ENCODE measurements at regions not wholly inside any gene's neighbourhood (a gene's known extent, or its start where the extent isn't known, plus 50 kb on each side); places are given as distances from the start of the nearest gene placed in this dataset.
A peak's percentile ranks its signal among the peaks of the same experiment; 100 is the strongest.

DNA sequence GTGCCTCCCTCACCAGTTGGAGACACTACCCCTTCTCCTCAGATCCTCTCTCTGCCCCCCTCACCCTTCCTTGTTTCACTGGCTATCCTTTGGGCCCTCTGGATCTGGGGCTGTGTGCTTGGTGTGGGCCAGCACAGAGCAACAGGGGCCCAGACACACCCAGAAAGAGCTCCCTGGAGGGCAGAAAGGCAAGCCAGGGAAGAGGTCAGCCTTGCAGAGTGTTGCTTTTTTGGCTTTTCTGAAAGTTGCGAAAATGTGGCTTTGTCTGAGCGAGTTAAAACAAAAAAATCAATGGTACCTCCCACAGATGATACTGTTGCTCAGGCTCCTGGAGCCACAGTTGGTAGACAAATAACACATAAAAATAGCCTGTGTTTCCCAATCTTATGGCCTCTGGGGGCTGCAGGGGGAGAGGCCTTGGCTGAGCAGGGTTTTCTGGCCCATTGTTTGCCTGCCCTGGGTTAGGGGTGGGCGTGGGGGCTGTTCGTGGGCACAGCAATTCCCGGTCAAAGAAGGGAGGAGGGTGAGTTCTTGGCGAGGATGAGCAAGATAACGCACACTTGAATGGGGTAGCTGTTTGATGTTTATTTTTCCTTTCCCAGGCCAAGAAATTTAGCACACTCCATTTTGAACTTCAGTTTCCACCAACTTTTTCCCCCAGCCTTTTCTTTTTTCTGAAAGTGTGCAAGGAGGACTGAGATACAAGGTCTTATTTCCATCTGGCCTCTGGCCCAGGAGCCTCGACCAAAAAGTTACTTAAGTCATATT is 167.0 kb upstream of the HAAO start:
- no peaks in the 10 kb centered on the region for H3K36me3 ChIP-seq (ENCODE audit: control insufficient read depth in 2 of 2, insufficient read depth in 2 of 2, low read length in 2 of 2)
- H3K9ac ChIP-seq (ENCODE audit: low read depth in 1 of 2, low read length in 2 of 2): no peak overlapping the region
- peak overlapping the region; percentile 32 to 48 for H3K27ac ChIP-seq (ENCODE audit: low read depth in 2 of 2, low read length in 2 of 2)
- no peaks in the 10 kb centered on the region for H3K9me3 ChIP-seq (ENCODE audit: control insufficient read depth in 2 of 2, low read length in 2 of 2)
- H3K27me3 ChIP-seq (ENCODE audit: control insufficient read depth in 2 of 2, insufficient read depth in 2 of 2, low read length in 2 of 2): no peaks in the 10 kb centered on the region
- peaks cover 18 to 23% of the 10 kb centered on the region in 2 donors for H3K4me1 ChIP-seq (ENCODE audit: control insufficient read depth in 2 of 2, insufficient read depth in 2 of 2, low read length in 2 of 2)
- no peak overlapping the region for H3K4me3 ChIP-seq (ENCODE audit: low read length in 2 of 2)

DNA sequence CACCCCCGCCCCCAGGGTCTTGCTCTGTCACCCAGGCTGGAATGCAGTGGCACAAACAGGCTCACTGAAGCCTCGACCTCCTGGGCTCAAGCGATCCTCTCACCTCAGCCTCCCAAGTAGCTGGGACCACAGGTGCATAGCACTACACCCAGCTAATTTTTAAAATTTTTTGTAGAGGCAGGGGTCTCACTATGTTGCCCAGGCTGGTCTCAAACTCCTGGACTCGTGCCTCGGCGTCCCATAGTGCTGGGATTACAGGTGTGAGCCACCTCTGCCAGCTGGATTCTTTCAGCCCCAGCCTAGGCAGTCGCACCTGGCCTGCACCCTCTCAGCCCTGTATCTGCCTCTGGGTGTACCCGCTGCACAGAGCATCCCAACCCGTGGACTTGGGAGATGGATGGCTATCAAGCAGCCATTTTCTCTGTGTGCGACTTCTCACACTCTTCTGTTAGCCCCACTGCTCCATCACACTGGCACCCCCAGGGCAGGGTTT is 166.4 kb upstream of the HAAO start:
- Histone ChIP-seq H3K9me3 (ENCODE audit: control insufficient read depth in 2 of 2, low read length in 2 of 2) (no peaks in the 10 kb centered on the region), H3K27ac (ENCODE audit: low read depth in 2 of 2, low read length in 2 of 2) (peak overlapping the region; percentile 32 to 48), H3K27me3 (ENCODE audit: control insufficient read depth in 2 of 2, insufficient read depth in 2 of 2, low read length in 2 of 2) (no peaks in the 10 kb centered on the region), H3K4me3 (ENCODE audit: low read length in 2 of 2) (no peak overlapping the region), H3K4me1 (ENCODE audit: control insufficient read depth in 2 of 2, insufficient read depth in 2 of 2, low read length in 2 of 2) (peaks cover 22 to 26% of the 10 kb centered on the region in 2 donors), H3K36me3 (ENCODE audit: control insufficient read depth in 2 of 2, insufficient read depth in 2 of 2, low read length in 2 of 2) (no peaks in the 10 kb centered on the region), H3K9ac (ENCODE audit: low read depth in 1 of 2, low read length in 2 of 2) (no peak overlapping the region)

DNA sequence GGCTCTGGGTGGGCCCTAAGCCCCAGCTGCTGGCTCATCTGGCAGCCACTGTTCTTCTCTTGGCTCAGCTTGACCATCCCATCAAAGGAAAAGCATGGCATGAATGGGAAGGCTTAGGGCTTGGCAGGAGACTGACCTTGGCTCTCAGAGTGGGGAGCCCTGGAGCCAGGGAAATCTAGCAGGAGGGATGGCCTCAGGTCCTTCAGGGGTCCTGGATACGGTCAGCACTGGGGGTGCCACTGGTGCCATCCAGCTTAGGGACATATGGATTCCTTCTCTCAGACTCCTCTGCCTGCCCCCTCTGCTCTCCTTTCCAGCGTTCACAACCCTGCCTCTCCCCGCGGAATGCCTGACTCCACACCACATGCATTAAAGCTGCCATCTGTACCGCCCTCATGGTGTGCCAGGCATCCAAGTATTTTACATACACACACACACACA is 165.5 kb upstream of the HAAO start:
- Histone ChIP-seq H3K27ac (ENCODE audit: low read depth in 2 of 2, low read length in 2 of 2) (no peak overlapping the region), H3K4me1 (ENCODE audit: control insufficient read depth in 2 of 2, insufficient read depth in 2 of 2, low read length in 2 of 2) (peaks cover 22 to 28% of the 10 kb centered on the region in 2 donors)

DNA sequence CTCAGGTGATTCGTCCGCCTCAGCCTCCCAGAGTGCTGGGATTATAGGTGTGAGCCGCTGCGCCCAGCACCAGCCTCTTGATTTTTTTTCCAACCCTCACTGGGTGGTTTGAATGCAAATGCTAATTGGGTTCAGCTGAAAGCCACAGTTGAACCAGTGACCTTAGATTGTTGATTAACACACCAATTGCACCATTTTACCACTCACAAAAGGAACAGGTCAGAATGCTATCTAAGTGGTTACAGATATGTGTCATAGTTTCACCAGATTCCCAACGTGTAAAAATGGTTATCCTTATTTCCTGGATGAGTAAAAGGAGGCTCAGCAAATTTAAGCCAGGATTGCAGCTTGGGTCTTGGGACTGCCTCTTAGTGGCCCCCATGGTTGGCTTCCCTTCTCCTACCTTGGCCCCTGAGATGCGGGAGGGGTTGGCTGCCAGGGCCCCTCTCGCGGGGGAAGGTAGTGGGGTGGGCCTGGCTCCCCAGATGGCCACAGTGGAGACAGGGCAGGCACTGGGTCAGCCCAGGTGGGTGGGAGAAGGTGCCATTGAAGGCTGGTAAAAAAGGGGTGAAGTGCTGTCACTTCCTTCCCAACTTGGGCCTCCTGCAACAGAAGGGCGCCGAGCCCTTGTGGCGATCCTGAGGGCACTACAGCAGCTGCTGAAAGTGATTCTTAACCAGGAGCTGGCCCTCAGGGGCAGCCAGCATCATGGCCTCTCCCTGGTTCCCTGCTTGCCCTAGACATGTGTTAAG is 164.9 kb upstream of the HAAO start:
- H3K4me1 ChIP-seq (ENCODE audit: control insufficient read depth in 2 of 2, insufficient read depth in 2 of 2, low read length in 2 of 2): peaks cover 16 to 30% of the 10 kb centered on the region in 2 donors
- H3K9me3 ChIP-seq (ENCODE audit: control insufficient read depth in 2 of 2, low read length in 2 of 2): no peaks in the 10 kb centered on the region
- no peaks in the 10 kb centered on the region for H3K27me3 ChIP-seq (ENCODE audit: control insufficient read depth in 2 of 2, insufficient read depth in 2 of 2, low read length in 2 of 2)
- H3K9ac ChIP-seq (ENCODE audit: low read depth in 1 of 2, low read length in 2 of 2): no peak overlapping the region
- H3K4me3 ChIP-seq (ENCODE audit: low read length in 2 of 2): no peak overlapping the region
- H3K27ac ChIP-seq (ENCODE audit: low read depth in 2 of 2, low read length in 2 of 2): peak overlapping the region in 1 of 2 donors; percentile 24
- H3K36me3 ChIP-seq (ENCODE audit: control insufficient read depth in 2 of 2, insufficient read depth in 2 of 2, low read length in 2 of 2): no peaks in the 10 kb centered on the region

More for the DNA sequence above, 165.5 kb upstream of the HAAO start:
- Histone ChIP-seq H3K9ac (ENCODE audit: low read depth in 1 of 2, low read length in 2 of 2) (no peak overlapping the region), H3K36me3 (ENCODE audit: control insufficient read depth in 2 of 2, insufficient read depth in 2 of 2, low read length in 2 of 2) (no peaks in the 10 kb centered on the region), H3K4me3 (ENCODE audit: low read length in 2 of 2) (no peak overlapping the region), H3K9me3 (ENCODE audit: control insufficient read depth in 2 of 2, low read length in 2 of 2) (no peaks in the 10 kb centered on the region), H3K27me3 (ENCODE audit: control insufficient read depth in 2 of 2, insufficient read depth in 2 of 2, low read length in 2 of 2) (no peaks in the 10 kb centered on the region)

DNA sequence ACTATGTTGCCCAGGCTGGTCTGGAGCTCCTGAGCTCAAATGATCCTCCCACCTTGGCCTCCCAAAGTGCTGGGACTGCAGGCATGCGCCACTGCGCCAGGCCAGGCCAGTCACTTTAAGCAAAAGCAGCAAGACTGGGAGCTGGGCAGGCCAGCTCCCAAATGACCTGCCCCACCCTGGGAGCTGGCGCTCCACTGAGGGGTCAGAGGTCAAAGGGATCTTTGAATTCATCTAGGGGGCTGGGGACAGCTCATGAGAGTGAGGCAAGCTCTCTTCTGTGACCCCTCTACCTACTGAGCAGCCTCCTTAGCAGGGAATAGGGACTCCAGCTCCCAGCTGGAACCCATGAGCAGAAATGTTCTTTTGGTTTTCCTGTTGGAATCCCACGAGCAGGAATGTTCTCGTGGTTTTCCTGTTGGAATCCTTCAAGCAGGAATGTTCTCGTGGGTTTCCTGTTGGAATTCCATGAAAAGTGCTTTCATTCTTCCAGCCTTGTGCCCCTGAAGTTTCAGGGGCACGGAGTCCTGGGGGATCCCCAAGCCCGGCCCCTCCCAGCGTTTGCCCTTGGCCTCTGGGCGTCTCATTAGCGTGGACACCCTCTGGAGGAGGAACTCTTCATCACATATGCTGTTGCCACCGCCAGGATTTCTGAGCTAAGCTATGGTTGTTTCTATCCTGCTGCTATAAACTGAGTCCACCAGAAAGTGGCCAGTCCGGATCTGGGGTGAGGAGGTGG is 162.0 kb upstream of the HAAO start:
- no peaks in the 10 kb centered on the region for H3K27me3 ChIP-seq (ENCODE audit: control insufficient read depth in 2 of 2, insufficient read depth in 2 of 2, low read length in 2 of 2)
- peaks cover 4 to 19% of the 10 kb centered on the region in 2 donors for H3K4me1 ChIP-seq (ENCODE audit: control insufficient read depth in 2 of 2, insufficient read depth in 2 of 2, low read length in 2 of 2)
- H3K4me3 ChIP-seq (ENCODE audit: low read length in 2 of 2): no peak overlapping the region
- no peak overlapping the region for H3K9ac ChIP-seq (ENCODE audit: low read depth in 1 of 2, low read length in 2 of 2)
- H3K9me3 ChIP-seq (ENCODE audit: control insufficient read depth in 2 of 2, low read length in 2 of 2): no peaks in the 10 kb centered on the region
- H3K27ac ChIP-seq (ENCODE audit: low read depth in 2 of 2, low read length in 2 of 2): peak overlapping the region in 1 of 2 donors; percentile 4
- no peaks in the 10 kb centered on the region for H3K36me3 ChIP-seq (ENCODE audit: control insufficient read depth in 2 of 2, insufficient read depth in 2 of 2, low read length in 2 of 2)

DNA sequence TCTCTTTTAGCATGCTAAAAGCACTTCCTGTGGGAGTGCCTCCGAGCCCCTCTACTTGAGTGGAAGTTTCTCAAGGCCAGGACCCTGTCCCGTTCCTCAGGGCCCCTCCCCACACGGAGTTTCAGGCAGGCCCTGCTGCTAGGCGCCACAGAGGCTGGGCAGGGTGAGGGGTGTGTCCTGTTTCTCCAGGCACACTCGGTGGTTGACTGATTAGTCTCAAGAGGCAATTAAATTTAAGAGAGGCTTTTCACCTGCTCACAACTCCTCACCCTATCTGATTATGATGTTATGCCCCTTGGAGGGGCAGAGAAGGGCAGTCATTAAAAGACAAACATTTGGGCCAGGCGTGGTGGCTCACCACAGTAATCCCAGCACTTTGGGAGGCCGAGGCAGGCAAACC is 160.8 kb upstream of the HAAO start:
- no peak overlapping the region for H3K9ac ChIP-seq (ENCODE audit: low read depth in 1 of 2, low read length in 2 of 2)
- H3K4me1 ChIP-seq (ENCODE audit: control insufficient read depth in 2 of 2, insufficient read depth in 2 of 2, low read length in 2 of 2): peaks cover 4 to 19% of the 10 kb centered on the region in 2 donors
- H3K27ac ChIP-seq (ENCODE audit: low read depth in 2 of 2, low read length in 2 of 2): peak overlapping the region in 1 of 2 donors; percentile 38
- H3K4me3 ChIP-seq (ENCODE audit: low read length in 2 of 2): no peak overlapping the region
- no peaks in the 10 kb centered on the region for H3K27me3 ChIP-seq (ENCODE audit: control insufficient read depth in 2 of 2, insufficient read depth in 2 of 2, low read length in 2 of 2)
- no peaks in the 10 kb centered on the region for H3K9me3 ChIP-seq (ENCODE audit: control insufficient read depth in 2 of 2, low read length in 2 of 2)
- no peaks in the 10 kb centered on the region for H3K36me3 ChIP-seq (ENCODE audit: control insufficient read depth in 2 of 2, insufficient read depth in 2 of 2, low read length in 2 of 2)

DNA sequence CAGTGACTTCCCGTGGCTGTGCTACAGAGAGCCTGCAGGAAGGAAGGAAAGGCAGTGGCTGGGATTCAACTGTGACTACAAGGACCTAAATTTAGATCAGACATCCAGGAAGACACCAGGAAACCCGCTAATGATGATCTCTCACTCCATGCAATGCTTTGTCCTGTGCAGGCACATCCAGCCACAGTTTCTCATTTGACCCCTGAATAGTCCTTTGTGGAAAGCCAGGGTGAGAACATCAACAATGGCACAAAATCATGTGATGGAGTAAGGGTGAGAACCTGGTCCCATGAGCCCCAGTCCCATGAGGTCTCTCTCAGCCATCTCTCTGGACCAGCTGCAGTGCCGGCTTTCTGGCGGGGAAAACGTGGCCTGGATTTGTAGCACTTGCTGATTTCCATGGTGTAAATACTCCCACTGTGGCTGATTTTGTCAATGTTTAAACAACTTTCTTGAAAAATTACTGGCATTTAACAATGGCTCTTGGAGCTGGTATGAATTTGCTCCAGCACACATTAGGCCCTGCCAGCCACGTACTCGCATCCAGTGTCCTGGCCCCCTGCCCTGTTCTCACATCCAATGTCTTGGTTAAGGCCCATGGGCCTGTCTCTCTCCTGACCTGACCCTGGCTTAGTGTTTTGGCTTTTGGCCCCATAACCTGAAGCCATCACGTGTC is 159.0 kb upstream of the HAAO start:
- no peak overlapping the region for H3K27ac ChIP-seq (ENCODE audit: low read depth in 2 of 2, low read length in 2 of 2)
- no peak overlapping the region for H3K9ac ChIP-seq (ENCODE audit: low read depth in 1 of 2, low read length in 2 of 2)
- no peaks in the 10 kb centered on the region for H3K9me3 ChIP-seq (ENCODE audit: control insufficient read depth in 2 of 2, low read length in 2 of 2)
- H3K36me3 ChIP-seq (ENCODE audit: control insufficient read depth in 2 of 2, insufficient read depth in 2 of 2, low read length in 2 of 2): no peaks in the 10 kb centered on the region
- no peak overlapping the region for H3K4me3 ChIP-seq (ENCODE audit: low read length in 2 of 2)
- peaks cover 8 to 17% of the 10 kb centered on the region in 2 donors for H3K4me1 ChIP-seq (ENCODE audit: control insufficient read depth in 2 of 2, insufficient read depth in 2 of 2, low read length in 2 of 2)
- H3K27me3 ChIP-seq (ENCODE audit: control insufficient read depth in 2 of 2, insufficient read depth in 2 of 2, low read length in 2 of 2): no peaks in the 10 kb centered on the region

DNA sequence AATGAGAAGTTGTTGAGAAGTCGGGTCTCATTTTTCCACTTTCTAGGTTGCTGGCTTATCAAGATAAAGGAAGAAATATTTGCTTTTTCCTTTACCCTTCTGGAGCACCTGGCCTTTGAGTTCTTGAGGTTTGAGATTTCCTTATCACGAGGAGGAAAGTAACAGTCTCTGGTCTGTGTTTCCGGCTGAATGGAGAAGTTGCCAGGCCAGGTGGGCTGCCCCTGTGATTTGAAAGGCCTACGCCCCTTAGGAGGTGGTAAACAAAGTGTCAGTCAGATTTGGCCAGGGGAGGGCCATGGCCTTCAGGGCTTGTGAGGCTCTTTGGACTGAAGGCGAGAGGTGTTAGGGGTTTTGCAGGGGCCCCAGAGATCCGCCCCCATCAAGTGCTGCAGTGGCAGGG is 156.7 kb upstream of the HAAO start:
- no peaks in the 10 kb centered on the region for H3K9me3 ChIP-seq (ENCODE audit: control insufficient read depth in 2 of 2, low read length in 2 of 2)
- no peak overlapping the region for H3K4me3 ChIP-seq (ENCODE audit: low read length in 2 of 2)
- H3K9ac ChIP-seq (ENCODE audit: low read depth in 1 of 2, low read length in 2 of 2): no peak overlapping the region
- peaks cover 5 to 8% of the 10 kb centered on the region in 2 donors for H3K4me1 ChIP-seq (ENCODE audit: control insufficient read depth in 2 of 2, insufficient read depth in 2 of 2, low read length in 2 of 2)
- H3K36me3 ChIP-seq (ENCODE audit: control insufficient read depth in 2 of 2, insufficient read depth in 2 of 2, low read length in 2 of 2): no peaks in the 10 kb centered on the region
- no peaks in the 10 kb centered on the region for H3K27me3 ChIP-seq (ENCODE audit: control insufficient read depth in 2 of 2, insufficient read depth in 2 of 2, low read length in 2 of 2)
- no peak overlapping the region for H3K27ac ChIP-seq (ENCODE audit: low read depth in 2 of 2, low read length in 2 of 2)

DNA sequence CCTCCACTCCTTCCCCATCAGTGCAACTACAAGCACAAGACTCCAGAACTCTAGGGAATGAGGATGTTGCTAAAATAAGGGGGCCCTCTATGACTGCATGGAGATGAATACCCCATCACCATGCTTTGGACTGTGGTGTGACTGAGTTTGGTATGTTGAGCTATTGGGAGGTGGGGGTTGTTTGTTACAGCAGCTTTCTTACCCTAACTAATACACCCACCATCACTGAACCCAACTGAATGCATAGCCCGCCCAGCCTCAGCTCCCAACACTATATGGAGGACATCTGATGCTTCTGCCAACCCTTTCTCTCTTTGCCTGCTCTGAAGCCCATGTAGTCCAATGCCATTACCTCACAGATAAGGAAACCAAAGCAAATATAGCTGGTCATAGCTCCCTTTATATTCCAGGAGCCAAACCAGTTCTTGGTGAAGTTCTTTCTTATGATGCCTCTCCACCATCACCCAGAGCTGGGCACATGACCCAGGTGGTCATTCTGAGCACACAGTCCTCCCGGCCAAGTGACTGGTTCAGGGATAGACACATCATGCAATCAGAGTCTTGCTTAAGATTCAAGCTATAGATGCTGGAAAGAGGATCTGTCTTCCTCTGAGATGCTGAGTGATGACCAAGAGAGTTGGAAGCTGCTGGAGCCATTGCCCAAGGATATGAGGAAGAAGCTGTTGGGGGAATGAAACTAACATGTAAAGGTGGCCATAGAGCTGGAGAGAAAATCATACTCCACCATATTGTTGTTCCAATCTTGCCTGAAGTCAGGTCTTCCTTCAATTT is 155.6 kb upstream of the HAAO start:
- H3K4me3 ChIP-seq (ENCODE audit: low read length in 2 of 2): no peak overlapping the region
- H3K27ac ChIP-seq (ENCODE audit: low read depth in 2 of 2, low read length in 2 of 2): no peak overlapping the region
- peaks cover 4 to 7% of the 10 kb centered on the region in 2 donors for H3K4me1 ChIP-seq (ENCODE audit: control insufficient read depth in 2 of 2, insufficient read depth in 2 of 2, low read length in 2 of 2)
- H3K36me3 ChIP-seq (ENCODE audit: control insufficient read depth in 2 of 2, insufficient read depth in 2 of 2, low read length in 2 of 2): no peaks in the 10 kb centered on the region
- no peaks in the 10 kb centered on the region for H3K27me3 ChIP-seq (ENCODE audit: control insufficient read depth in 2 of 2, insufficient read depth in 2 of 2, low read length in 2 of 2)
- H3K9ac ChIP-seq (ENCODE audit: low read depth in 1 of 2, low read length in 2 of 2): no peak overlapping the region
- H3K9me3 ChIP-seq (ENCODE audit: control insufficient read depth in 2 of 2, low read length in 2 of 2): no peaks in the 10 kb centered on the region

Measured in mucosa of rectum (tissue), 2 donors.